Keratinocyte (primary cell): ENCODE measurements at regions not wholly inside any gene's neighbourhood (a gene's known extent, or its start where the extent isn't known, plus 50 kb on each side); places are given as distances from the start of the nearest gene placed in this dataset.

Experiments
- DNase-seq: peaks from one replicate; pipeline ENCODE4 v3.0.0-alpha.2; 2011; ENCODE audit warnings: low read depth, missing footprints, low spot score
- FAIRE-seq: peaks from 2 replicates; lab custom pipeline; 2011; peaks lifted over from hg19 to GRCh38; lab: Jason Lieb, UNC
- H2AFZ ChIP-seq: 2 replicates; pipeline ENCODE4 v1.6.0; 2012; ENCODE audit warnings: low read length, control low read depth, inconsistent platforms; ENCODE audit not compliant: control insufficient read depth
- H3K27ac ChIP-seq: 2 replicates; pipeline ENCODE4 v1.5.1; 2011; ENCODE audit warnings: low read length; ENCODE audit not compliant: control insufficient read depth, insufficient read depth
- H3K27me3 ChIP-seq: 3 replicates; pipeline ENCODE4 v1.6.0; 2011; ENCODE audit warnings: low read length; ENCODE audit not compliant: control insufficient read depth, insufficient read depth; ENCODE audit errors: extremely low read depth
- H3K36me3 ChIP-seq, 2 experiments: 2 replicates in 1 of 2; 3 replicates in 1 of 2; pipeline ENCODE4 v1.5.1; 2011; ENCODE audit warnings: low read length in 2 of 2, mild to moderate bottlenecking in 1 of 2; ENCODE audit not compliant: control insufficient read depth in 2 of 2, insufficient read depth in 2 of 2; ENCODE audit errors: extremely low read depth in 1 of 2
- H3K4me1 ChIP-seq: 3 replicates; pipeline ENCODE4 v1.5.1; 2011; ENCODE audit warnings: low read length; ENCODE audit not compliant: control insufficient read depth, insufficient read depth; ENCODE audit errors: extremely low read depth
- H3K4me2 ChIP-seq: 3 replicates; pipeline ENCODE4 v1.6.0; 2011; ENCODE audit warnings: low read depth, low read length; ENCODE audit not compliant: control insufficient read depth, insufficient read depth; ENCODE audit errors: extremely low read depth
- H3K4me3 ChIP-seq, 3 experiments: fragments of 200-600 bp in 1 of 3; sonication (generic) in 1 of 3; 2 replicates in 2 of 3; 3 replicates in 1 of 3; pipeline ENCODE4 v1.5.1; 2011 to 2016; ENCODE audit warnings: low read length in 3 of 3, mild to moderate bottlenecking in 3 of 3, control low read depth in 2 of 3, inconsistent platforms in 1 of 3, low read depth in 1 of 3, mixed read lengths in 1 of 3, mixed run types in 1 of 3, moderate library complexity in 1 of 3; ENCODE audit not compliant: control insufficient read depth in 2 of 3, insufficient read depth in 2 of 3; ENCODE audit errors: extremely low read depth in 1 of 3
- H3K79me2 ChIP-seq: 2 replicates; pipeline ENCODE4 v1.6.0; 2012; ENCODE audit warnings: low read length; ENCODE audit not compliant: control insufficient read depth, insufficient read depth
- H3K9ac ChIP-seq: 3 replicates; pipeline ENCODE4 v1.6.0; 2011; ENCODE audit warnings: low read length; ENCODE audit not compliant: control insufficient read depth, insufficient read depth; ENCODE audit errors: extremely low read depth
- H3K9me1 ChIP-seq: 3 replicates; pipeline ENCODE4 v1.6.0; 2011; ENCODE audit warnings: low read length; ENCODE audit not compliant: control insufficient read depth, insufficient read depth; ENCODE audit errors: extremely low read depth
- H3K9me3 ChIP-seq: 2 replicates; pipeline ENCODE4 v1.5.1; 2012; ENCODE audit warnings: low read depth, low read length; ENCODE audit not compliant: control insufficient read depth
- H4K20me1 ChIP-seq: 3 replicates; pipeline ENCODE4 v1.6.0; 2011; ENCODE audit warnings: low read length; ENCODE audit not compliant: control insufficient read depth, insufficient read depth; ENCODE audit errors: extremely low read depth
- CTCF ChIP-seq, 3 experiments: IDR thresholded peaks in 1 of 3; conservative IDR thresholded peaks in 1 of 3; optimal IDR thresholded peaks in 1 of 3; 2 replicates in 2 of 3; 3 replicates in 1 of 3; pipeline versions ENCODE3 to v1.5.1; 2011; ENCODE audit warnings: low read length in 3 of 3, mild to moderate bottlenecking in 3 of 3, moderate library complexity in 2 of 3, control low read depth in 1 of 3, inconsistent platforms in 1 of 3; ENCODE audit not compliant: insufficient read depth in 2 of 3; ENCODE audit errors: extremely low read depth in 1 of 3
- EZH2 ChIP-seq: IDR thresholded peaks from one replicate; pipeline ENCODE4 v1.6.1; 2012; ENCODE audit warnings: inconsistent platforms, mild to moderate bottlenecking, low read length, moderate library complexity
- dilution Hi-C: fragments of 300-500 bp; cut with MboI; formaldehyde crosslinking; loops from one replicate; pipeline ENCODE4 v1.7.0; 2020; ENCODE audit warnings: low sequenced_read_pairs; ENCODE audit not compliant: extremely low pct_ligation_motif_present

GRCh38 chr9:107161338-107161737, 121.7 kb upstream of the RAD23B start:
- H2AFZ ChIP-seq = no peak overlapping the region
- no peak for FAIRE-seq
- no peaks in the 10 kb centered on the region for H3K9me1 ChIP-seq
- no peak overlapping the region for H3K9ac ChIP-seq
- H3K4me2 ChIP-seq = no peak overlapping the region
- dilution Hi-C loops = no loop called here
- TF ChIP-seq CTCF (optimal IDR thresholded peaks at IDR 0.05 in 1 of 3, IDR thresholded peaks at IDR 0.05 in 1 of 3, conservative IDR thresholded peaks at IDR 0.05 in 1 of 3; ENCODE audit: extremely low read depth in 1 of 3, insufficient read depth in 2 of 3, low read length in 3 of 3) (no peak), EZH2 (no peak)
- H3K4me1 ChIP-seq = no peaks in the 10 kb centered on the region
- H3K4me3 ChIP-seq = no peak overlapping the region
- H3K27ac ChIP-seq = no peak overlapping the region
- no peak for DNase-seq
- no peaks in the 10 kb centered on the region for H3K36me3 ChIP-seq
- peaks cover 4% of the 10 kb centered on the region for H3K27me3 ChIP-seq
- H3K79me2 ChIP-seq = no peaks in the 10 kb centered on the region
- no peaks in the 10 kb centered on the region for H3K9me3 ChIP-seq
- no peaks in the 10 kb centered on the region for H4K20me1 ChIP-seq

GRCh38 chr9:107163370-107163769, 119.7 kb upstream of the RAD23B start:
- H3K9ac ChIP-seq = no peak overlapping the region
- dilution Hi-C loops = no loop called here
- H3K9me1 ChIP-seq = no peaks in the 10 kb centered on the region
- no peak overlapping the region for H3K4me3 ChIP-seq
- no peaks in the 10 kb centered on the region for H4K20me1 ChIP-seq
- H3K9me3 ChIP-seq = no peaks in the 10 kb centered on the region
- no peak for DNase-seq
- TF ChIP-seq EZH2 (no peak), CTCF (optimal IDR thresholded peaks at IDR 0.05 in 1 of 3, IDR thresholded peaks at IDR 0.05 in 1 of 3, conservative IDR thresholded peaks at IDR 0.05 in 1 of 3; ENCODE audit: extremely low read depth in 1 of 3, insufficient read depth in 2 of 3, low read length in 3 of 3) (no peak)
- H3K36me3 ChIP-seq = no peaks in the 10 kb centered on the region
- FAIRE-seq = no peak
- no peaks in the 10 kb centered on the region for H3K27me3 ChIP-seq
- H2AFZ ChIP-seq = no peak overlapping the region
- H3K4me1 ChIP-seq = no peaks in the 10 kb centered on the region
- no peak overlapping the region for H3K27ac ChIP-seq
- no peaks in the 10 kb centered on the region for H3K79me2 ChIP-seq
- no peak overlapping the region for H3K4me2 ChIP-seq
